GM18511 (cell line): ENCODE measurements at regions not wholly inside any gene's neighbourhood (a gene's known extent, or its start where the extent isn't known, plus 50 kb on each side); places are given as distances from the start of the nearest gene placed in this dataset.

Experiments
- ATAC-seq: cut with Tn5 transposase; IDR thresholded peaks from one replicate; pipeline ENCODE4 v1.9.1; 2021; ENCODE audit warnings: mild to moderate bottlenecking, moderate library complexity; ENCODE audit not compliant: unreplicated experiment

DNA sequence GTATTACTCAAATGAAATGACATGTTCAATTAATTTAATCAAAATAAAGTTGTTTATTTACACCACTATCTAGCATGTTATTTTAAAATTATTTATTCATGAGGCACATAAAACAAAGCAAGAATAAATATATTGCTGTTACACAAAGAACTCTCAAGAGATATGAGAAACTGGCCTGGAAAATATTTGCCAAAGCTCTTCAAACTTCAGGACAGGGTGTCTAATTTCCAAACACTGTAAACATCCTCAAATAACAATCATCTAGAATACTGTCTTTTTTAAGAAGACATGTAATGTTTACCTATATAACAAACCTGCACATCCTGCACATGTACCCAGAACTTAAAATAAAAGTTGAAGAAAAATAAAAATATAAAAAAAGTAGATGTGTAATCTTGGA is 876.6 kb downstream of the TUSC7 start:
- ATAC-seq: no peak

DNA sequence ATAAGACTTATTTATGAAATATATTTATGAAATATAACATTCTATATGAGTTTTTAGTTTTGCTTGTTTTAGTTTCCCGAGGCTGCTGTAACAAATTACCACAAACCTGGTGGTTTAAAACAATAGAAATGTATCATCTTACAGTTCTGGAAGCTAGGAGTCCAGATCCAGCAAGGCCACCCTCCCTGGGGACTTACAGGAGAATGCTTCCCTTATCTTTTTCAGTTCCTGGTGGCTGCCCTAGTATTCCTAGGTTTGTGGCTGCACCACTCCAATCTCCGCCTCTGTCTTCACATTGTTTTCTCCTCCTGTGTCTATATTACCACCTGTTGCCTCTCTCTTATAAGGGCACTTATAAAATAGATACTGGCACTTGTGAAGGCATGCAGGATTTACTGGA is 877.8 kb downstream of the TUSC7 start:
- ATAC-seq: no peak

DNA sequence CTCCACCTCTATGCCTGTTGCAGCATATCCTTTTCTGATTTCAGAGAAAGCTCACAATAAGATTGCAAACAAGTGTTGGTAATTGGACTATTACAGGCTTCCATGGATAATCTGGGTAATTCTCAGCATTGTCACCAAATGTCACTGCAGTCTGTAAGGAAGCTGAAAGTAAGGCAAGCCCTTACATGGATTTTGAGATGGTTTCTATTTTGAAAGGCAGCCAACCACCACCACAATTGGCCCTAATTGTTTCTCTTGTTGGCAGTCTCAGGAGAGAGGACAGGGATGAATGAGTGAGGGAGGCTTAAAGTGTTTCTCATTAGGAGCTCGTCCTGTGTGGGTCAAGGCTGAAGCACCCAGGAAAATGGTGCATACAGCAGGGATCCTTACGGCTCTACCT is 879.9 kb downstream of the TUSC7 start:
- ATAC-seq: no peak

DNA sequence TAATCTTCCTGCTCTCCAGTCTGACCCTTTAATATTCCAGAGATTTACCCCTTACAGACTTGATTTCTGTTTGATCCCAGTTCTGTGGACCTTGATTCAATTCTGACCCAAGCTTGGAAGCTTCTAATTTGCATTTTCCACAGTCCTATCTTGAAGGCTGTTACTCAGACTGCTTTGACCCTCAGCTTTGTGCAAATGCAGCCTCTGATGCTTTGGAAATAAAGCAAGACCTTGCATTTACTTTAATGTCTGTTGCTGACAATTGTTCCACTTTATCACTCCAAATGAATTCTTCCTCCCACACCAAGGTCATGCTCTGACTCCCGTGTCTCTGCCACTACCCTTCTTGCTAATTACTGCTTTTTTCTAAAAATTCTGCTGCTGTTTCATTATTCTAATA is 886.0 kb downstream of the TUSC7 start:
- ATAC-seq: no peak

DNA sequence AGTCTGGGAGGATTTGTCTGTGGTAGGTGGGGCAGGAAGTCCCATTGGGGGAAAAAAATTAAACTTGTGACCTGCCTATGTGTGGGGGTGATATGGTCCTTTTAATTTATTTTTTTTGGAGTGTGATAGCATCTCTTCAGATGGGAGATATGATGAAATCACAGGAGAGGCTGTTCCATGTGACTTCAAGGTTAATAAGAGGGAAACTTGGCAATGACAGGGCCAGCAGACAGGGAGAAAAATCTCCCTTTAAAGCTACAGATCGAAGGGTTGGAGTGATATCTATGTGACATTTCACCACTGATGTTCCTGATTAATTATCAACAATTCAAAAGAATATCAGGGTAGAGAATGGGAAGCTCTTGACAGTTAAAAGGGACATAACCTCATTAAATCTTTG is 886.9 kb downstream of the TUSC7 start:
- ATAC-seq: no peak

DNA sequence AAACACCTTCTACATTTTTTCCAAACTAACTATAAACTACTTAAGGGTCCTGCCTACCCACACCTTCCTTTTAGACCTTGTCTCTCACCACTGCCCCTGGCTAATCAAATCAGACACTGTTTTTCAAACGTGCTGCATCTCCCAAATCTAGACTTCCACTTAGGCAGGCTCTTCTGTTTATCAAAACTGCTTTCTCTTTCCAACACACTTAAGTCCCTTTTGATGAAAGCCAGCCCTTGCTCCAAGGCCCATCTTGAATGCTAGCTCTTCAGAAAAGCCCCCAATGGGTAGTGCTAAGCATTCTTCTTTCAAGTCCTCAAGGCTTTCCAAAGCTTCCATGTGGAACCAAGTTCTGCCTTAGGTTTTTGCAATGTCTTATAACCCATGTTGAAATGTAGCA is 888.3 kb downstream of the TUSC7 start:
- ATAC-seq: no peak

DNA sequence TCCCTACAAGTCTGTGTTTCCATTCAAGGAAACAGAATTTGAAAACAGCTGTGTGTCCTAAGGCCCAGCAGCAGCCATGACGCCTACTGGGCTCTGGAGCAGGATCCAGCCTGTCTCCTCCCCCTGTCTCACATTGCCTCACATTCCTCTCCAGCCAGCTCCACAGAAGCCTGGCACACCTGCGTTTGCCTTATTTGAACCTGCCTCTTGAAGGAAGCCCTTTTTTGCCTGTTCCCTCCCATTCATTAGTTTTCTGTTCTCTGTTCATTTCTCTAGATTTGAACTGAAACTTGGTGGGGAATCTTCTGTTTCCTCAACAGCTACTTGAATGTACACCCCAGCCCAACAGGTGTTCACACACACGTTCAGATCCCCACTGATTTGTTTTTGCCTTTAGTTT is 890.5 kb downstream of the TUSC7 start:
- peak; percentile 59 for ATAC-seq

DNA sequence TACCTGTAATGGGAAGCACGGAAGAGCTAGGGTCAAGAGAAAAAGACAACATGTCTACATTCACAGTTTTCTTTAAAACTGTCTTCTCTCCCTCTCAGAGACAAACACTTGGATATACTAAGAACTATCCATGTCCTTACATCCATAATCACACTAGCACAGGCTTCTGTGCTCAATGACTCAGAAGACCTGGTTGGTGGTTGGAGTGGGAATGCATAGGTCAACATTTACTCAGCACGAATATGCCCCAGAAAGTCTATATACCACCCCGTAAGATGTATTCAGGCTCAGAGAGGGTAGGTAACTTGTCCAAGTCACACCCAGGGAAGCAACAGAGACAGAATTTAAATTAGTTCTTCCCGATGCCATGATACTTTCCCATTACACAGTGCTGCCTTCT is 891.1 kb downstream of the TUSC7 start:
- no peak for ATAC-seq

DNA sequence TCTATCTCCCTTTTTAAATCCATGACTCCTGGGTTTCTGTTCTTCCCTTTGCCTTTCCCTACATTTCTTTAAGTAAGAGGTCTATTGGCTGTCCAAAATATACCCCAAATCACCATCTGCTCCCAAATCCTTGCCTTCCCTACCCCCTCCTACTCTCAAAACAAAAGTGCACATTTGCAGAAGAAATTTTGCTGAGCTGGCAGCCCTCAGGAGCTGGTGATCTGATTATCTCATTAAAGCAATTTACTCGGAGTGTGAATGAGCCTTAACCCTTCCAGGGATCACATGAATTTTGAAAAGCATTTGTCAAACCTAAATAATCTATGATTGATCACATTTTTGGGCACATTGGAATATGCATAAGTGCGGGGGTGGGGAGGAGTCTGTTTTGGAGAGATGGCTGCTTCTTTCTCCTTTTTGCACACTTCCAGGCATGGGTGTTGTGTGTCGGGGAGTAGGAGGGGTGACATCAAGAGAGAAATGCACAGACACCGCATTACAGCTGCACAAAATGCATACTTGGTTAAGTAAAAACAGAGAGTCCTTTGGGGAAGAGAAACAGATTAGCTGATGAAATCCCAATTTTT is 892.6 kb downstream of the TUSC7 start:
- no peak for ATAC-seq

DNA sequence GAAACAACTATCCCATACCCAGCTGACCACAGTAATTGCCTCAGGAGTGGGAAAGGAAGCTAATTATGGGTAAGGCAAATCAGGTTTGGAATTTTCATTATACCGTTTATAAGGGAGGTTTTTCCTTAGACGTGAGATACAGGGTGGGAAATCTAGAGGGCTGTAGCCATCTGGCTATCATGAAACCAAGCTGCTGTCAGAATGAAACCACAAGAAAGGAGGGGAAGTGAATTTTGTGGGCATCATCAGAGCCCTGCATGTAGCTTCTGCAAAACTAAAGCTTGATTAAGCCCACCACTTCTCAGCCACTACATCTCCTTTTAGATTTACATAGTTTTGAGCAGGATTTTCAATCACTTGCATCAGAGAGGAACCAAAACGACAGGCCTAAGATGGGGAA is 893.5 kb downstream of the TUSC7 start:
- ATAC-seq: peak; percentile 87

DNA sequence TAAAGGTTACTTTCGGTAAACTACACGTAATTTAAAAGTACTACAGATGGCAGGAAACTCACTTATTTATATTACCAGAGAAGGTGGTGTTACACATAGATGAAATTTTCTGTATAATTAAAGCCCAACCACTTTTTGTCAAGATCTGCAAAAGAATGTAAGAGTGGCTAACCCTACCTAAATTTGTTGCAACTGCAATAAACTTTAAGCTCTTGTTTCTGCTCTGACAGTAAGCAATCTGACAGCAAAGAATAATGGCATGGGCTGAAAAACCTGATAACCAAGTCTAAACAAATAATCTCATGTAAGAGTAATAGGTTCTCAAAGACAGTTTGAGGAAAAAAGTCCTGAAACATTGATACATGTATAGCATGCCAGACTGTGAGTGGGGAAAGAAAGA is 897.3 kb downstream of the TUSC7 start:
- no peak for ATAC-seq

DNA sequence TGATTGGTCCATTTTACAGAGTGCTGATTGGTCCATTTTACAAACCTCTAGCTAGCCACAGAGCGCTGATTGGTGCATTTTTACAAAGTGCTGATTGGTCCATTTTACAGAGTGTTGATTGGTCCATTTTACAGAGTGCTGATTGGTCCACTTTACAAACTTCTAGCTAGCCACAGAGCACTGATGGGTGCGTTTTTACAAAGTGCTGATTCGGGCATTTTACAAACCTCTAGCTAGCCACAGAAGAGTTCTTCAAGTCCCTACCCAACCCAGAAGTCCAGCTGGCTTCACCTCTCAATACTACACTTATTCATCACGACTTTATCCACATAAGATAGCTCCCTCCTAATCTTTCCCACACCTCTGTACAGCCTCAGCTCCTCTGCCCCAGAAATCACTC is 899.8 kb downstream of the TUSC7 start:
- ATAC-seq: no peak

DNA sequence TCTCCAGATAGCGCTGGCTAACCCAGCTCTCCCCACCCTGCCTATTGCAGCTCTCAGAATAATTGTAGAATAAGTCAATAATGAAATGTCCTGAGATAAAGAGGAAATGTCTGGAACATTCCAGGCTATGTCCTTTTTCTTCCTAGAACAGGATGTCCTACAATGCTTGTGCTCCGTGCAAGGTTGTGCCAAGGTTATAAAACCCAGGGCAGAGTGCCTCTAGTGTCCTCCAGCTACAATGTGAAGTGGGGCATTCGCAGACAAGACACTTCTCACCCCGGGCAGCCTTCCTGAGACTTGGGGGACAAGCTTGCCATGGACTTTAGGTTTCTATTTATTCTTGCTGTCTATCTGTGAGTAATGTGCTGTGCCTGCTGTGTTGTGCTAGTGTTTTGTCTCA is 900.6 kb downstream of the TUSC7 start:
- no peak for ATAC-seq

DNA sequence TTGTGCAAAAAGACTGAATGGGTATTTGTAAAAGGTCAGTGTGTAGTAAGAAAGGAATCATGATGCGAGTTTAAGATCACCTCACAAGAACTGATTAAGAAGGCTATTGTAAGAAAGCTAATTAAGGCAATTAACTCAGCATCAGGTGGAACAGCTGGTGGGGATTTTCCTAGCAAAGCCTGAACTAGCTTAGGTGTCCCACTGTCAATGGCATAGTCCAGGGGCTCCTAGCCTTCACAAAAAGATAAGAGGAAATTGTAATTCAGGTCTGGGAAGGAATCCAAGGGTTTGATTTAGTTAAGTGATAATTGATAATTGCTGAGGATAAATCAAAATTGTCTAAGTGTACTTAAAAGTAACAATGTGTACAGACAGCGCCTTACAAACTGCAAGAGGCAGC is 901.6 kb downstream of the TUSC7 start:
- no peak for ATAC-seq

DNA sequence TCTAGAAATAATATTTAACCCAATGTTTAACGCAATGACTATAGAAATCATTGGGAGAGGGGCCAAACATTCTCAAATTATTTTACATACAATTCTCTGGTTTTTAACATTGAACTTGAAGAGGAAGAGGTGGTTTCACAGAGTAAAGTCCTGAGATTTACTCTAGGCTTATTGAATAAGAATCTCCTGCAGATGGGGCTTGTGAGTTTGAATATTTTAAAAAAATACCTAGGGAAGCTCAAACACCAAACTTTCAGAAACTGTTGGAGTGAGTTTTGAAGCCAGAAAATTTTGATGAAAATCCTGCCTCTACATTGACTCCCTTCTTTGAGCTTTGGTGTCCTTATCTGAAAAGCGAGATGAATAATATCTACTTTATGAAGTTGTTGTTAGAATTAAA is 906.6 kb downstream of the TUSC7 start:
- ATAC-seq: no peak

DNA sequence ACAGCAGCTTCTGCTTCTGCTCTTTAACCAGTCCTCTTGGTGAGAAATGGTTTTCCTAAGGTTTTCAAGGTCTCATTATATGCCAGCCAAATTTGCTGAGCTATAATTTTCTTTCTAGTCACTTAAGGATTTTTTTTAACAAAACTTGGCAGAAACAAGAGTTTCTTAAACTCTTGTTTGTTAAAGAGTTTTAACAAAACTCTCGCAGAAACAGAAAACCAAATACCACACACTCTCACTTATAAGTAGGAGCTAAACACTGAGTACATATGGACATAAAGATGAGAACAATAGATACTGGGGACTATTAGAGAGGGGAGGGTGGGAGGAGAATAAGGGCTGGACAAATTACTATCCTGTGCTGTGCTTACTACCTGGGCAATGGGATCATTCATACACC is 908.3 kb downstream of the TUSC7 start:
- no peak for ATAC-seq

DNA sequence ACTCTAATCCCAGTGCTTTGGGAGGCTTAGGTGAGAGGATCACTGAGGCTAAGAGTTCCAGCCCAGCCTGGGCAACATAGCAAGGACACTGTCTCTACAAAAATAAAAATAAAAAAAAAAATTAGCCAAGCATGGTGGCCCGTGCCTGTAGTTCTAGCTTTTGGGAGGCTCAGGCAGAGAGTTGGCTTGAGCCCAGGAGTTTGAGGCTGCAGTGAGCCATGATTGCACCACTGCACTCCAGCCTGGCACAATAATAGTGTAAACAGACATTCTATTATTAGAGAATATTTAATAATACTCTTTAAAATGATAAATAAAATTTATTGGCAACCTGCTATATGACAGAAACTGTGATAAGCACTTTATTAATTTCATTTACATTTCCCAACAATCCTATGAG is 908.9 kb downstream of the TUSC7 start:
- no peak for ATAC-seq

DNA sequence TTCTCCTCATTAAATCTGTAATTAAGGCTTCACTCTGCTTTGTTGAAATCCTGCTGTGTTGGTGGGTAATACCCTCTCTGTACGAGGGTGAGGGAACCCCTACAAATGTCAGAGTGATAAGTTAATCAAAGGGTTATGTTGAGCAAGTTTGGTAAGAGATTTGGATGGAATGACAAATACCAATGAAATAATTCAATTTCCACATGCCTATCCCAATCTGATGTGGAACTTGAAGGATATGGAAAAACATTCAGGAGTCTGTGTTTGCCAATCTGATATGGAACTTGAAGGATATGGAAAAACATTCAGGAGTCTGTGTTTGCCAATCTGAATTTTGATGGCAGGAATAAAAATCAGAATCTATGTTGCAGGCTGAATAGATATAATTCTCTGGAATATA is 910.2 kb downstream of the TUSC7 start:
- ATAC-seq: no peak

DNA sequence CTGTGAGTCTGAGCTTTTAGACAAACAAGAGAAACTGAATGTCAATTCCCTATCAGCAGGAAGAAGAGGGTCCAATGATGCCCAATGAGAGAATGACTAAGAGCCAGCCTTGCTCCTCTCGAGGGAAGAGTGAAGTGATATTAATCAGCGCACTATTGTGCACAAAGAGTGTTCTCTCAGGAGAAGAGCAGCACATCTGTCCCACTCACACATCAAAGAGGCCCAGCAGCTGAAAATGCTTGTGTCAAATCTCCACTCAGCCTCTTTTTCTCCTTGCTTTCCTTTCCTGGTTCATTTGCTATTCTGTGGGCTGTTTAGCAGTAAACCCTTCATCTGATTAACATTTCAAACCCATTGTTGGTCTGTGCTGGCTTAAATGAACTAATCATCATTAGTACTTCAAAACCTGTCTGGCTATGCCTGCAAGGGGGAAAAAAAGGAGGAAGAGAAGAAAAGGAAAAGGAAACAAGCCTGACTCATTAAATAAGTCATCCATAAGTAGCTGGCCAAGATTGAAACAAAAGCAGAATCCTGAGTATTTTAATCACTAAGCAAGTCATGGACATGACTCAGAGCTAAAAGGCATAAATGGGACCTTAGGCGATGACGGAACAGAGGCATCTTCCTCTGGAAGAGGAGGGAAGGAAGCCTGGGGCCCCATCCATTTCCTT is 912.7 kb downstream of the TUSC7 start:
- no peak for ATAC-seq

DNA sequence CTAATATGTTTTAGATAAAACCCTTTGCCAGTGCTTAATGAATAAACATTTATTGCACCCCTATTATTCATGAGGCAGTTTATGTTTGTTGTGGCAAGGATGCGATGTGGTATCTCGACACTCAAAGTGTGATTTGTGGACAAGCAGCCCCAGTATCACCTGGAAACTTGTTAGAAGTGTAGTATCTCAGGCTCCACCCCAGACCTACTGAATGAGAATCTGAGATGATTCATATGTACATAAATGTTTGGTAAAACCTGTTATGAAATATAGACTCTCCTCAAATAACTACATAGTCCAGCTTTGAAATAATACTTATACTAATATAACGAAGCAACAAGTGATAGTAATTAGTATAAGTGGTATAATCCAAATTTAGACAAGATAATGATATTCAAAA is 914.8 kb downstream of the TUSC7 start:
- ATAC-seq: no peak

DNA sequence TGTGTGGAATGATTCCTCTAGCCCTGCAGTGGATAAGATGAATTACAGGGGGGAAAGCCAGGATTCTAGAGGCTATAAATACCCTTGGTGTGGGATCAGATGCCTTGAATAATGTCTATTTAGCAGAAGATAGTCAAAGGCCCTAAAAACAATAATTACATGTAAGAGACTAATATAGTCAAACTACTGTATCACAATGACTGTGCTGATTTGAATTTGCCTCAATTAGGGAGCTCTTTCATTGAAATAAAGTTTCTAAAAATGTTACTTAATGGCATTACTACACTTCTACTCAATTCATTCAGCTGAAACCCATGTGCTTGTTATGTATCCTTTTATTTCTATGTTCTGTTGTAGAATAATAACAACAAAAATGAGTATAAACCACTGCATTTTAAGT is 915.6 kb downstream of the TUSC7 start:
- ATAC-seq: no peak

DNA sequence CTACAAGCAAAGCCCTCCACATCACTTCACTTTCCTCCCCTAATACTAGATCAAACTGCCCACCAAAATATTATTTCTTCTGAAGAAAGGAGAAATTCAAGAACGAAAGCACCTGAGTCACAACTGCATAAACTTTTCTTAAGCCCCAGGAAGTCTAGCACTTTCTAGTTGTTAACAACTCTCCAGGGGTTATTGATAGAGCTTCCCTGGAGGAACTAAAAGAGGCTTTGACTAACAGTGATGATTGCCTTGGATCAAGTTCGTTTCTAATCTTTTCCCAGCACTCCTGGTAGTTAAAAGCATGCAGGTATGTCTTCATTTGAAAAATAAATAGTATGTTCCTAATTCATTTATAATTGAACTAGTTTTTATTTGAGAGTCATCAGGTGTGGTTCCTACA is 917.0 kb downstream of the TUSC7 start:
- ATAC-seq: no peak

DNA sequence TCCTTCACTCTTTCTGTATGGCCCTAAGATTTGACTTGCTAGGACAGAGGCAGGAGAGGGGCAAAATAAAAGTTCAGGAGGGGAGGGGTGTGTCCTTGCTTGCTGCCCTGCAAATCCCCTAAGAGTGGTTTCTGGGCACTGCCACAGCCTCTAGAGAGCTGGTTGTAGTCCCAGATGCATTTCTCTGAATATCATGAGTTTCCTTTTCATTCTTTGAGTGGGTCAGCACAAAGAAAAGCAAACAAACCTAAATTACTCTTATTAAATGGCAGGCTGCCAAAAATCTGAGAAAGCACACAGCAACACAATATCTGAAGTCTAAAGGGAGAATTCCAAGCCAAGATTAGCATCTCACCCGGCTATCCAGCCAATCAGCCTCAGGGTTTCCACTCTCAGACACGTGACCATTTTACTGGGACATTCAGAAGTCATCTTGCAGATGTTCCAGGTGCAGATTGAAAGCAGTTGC is 919.3 kb downstream of the TUSC7 start:
- no peak for ATAC-seq
